ENCODE measurements at regions not wholly inside any gene's neighbourhood (a gene's known extent, or its start where the extent isn't known, plus 50 kb on each side); places are given as distances from the start of the nearest gene placed in this dataset.
"Not testable (repeated sequence)": the region's sequence is repeated elsewhere in the genome, so short reads cannot be mapped to it uniquely, and the experiment has no call there.

GRCh38 chr9:90447773-90448172 lies 194.9 kb downstream of the DIRAS2 start:
- FAIRE-seq: no peak

- FAIRE-seq: no peak
Measured at GRCh38 chr9:90449213-90449925, 193.3 kb downstream of the DIRAS2 start.

- no peak for FAIRE-seq
Measured at GRCh38 chr9:90451804-90452203, 190.8 kb downstream of the DIRAS2 start.

GRCh38 chr9:90455316-90455715 lies 187.3 kb downstream of the DIRAS2 start:
- FAIRE-seq: no peak

- no peak for FAIRE-seq
Measured at GRCh38 chr9:90457386-90458190, 185.0 kb downstream of the DIRAS2 start.

- no peak for FAIRE-seq
Measured at GRCh38 chr9:90458485-90458884, 184.1 kb downstream of the DIRAS2 start.

- no peak for FAIRE-seq
Measured at GRCh38 chr9:90459321-90459720, 183.3 kb downstream of the DIRAS2 start.

GRCh38 chr9:90460220-90460619 lies 182.4 kb downstream of the DIRAS2 start:
- no peak for FAIRE-seq

GRCh38 chr9:90464978-90465377 lies 177.6 kb downstream of the DIRAS2 start:
- no peak for FAIRE-seq

GRCh38 chr9:90466441-90466840 lies 176.2 kb downstream of the DIRAS2 start:
- FAIRE-seq: no peak

GRCh38 chr9:90469435-90469834 lies 173.2 kb downstream of the DIRAS2 start:
- FAIRE-seq: no peak

- no peak for FAIRE-seq
Measured at GRCh38 chr9:90469865-90470387, 172.7 kb downstream of the DIRAS2 start.

- FAIRE-seq: no peak
Measured at GRCh38 chr9:90476058-90476457, 166.6 kb downstream of the DIRAS2 start.

GRCh38 chr9:90477535-90477934 lies 165.1 kb downstream of the DIRAS2 start:
- FAIRE-seq: no peak

GRCh38 chr9:90478821-90479220 lies 163.8 kb downstream of the DIRAS2 start:
- FAIRE-seq: no peak

- FAIRE-seq: no peak
Measured at GRCh38 chr9:90485028-90485427, 157.6 kb downstream of the DIRAS2 start.

- FAIRE-seq: no peak
Measured at GRCh38 chr9:90489066-90489465, 153.6 kb downstream of the DIRAS2 start.

GRCh38 chr9:90499761-90500160 lies 142.9 kb downstream of the DIRAS2 start:
- no peak for FAIRE-seq

- FAIRE-seq: no peak
Measured at GRCh38 chr9:90502134-90502533, 140.5 kb downstream of the DIRAS2 start.

GRCh38 chr9:90504486-90504885 lies 138.1 kb downstream of the DIRAS2 start:
- FAIRE-seq: no peak

- no peak for FAIRE-seq
Measured at GRCh38 chr9:90505695-90506094, 136.9 kb downstream of the DIRAS2 start.

GRCh38 chr9:90506402-90506801 lies 136.2 kb downstream of the DIRAS2 start:
- not testable (repeated sequence) for FAIRE-seq

GRCh38 chr9:90507621-90508020 lies 135.0 kb downstream of the DIRAS2 start:
- no peak for FAIRE-seq

GRCh38 chr9:90508940-90509339 lies 133.7 kb downstream of the DIRAS2 start:
- FAIRE-seq: no peak
